ENCODE measurements at regions not wholly inside any gene's neighbourhood (a gene's known extent, or its start where the extent isn't known, plus 50 kb on each side); places are given as distances from the start of the nearest gene placed in this dataset.

DNA sequence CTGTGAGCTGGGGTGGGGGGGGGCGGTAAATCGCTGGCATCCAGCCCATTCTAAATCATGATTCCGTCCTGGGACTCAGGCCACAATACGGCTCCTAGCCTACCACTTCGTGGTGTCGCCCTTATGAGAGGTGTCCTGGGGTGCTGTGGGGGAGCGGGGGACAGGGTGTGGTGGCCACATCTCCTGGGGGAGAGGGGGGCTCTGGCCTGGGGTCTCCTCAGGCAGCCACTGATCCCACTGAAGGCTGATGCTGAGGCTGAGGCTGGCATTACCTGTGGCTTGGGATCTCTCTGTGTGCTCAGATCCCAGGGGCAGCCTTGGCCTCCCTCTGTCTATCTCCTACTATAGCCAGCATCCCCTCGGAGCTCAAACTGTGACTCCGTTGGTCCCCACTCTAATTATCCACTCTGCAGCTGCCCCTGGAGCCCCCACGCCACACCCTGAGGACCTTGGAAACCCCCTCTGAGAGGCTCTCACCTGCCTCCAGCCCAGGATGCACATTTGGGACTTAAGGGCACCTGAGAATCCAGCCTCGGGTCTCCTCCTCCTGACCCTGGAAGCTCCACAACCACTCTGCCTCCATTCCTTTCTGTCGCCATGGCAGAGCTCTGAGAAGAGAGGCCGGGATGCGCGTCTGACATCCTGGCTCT, 249.3 kb upstream of the TCERG1L start:
- H3K27me3 Mint-ChIP-seq (ENCODE audit: insufficient read depth), result peaks cover 2% of the 10 kb centered on the region; the same call in 1 of the 2 replicates
- no peak overlapping the region for H3K4me3 Mint-ChIP-seq

DNA sequence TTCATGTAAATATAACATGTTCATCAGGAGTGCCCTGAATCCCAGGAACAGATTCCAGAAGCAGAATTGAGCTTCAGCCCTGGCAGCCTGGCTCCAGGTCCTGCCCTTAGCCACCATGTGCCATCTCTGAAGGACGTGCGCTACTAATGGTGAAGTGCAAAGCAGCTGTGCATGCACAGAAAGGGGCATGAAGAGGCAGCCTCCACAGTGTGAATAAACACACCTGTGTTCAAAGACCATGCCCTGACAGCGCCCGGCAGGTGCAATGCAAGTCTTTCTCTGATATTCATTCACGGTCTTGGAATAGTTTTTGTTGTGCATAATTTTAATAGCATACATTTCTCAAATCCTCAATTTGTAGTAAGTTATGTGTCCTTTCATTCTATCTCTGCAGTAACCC, 250.4 kb upstream of the TCERG1L start:
- H3K4me3 Mint-ChIP-seq, result no peak overlapping the region
- H3K9me3 Mint-ChIP-seq, result peaks cover 80% of the 10 kb centered on the region
- 0 out of 2 replicates have a peak, but pooled peaks cover 12% of the 10 kb centered on the region for H3K36me3 Mint-ChIP-seq (ENCODE audit: low read depth)
- H3K27me3 Mint-ChIP-seq (ENCODE audit: insufficient read depth), result peaks cover 4% of the 10 kb centered on the region; the same call in 1 of the 2 replicates
- TF ChIP-seq, protein P1, sequence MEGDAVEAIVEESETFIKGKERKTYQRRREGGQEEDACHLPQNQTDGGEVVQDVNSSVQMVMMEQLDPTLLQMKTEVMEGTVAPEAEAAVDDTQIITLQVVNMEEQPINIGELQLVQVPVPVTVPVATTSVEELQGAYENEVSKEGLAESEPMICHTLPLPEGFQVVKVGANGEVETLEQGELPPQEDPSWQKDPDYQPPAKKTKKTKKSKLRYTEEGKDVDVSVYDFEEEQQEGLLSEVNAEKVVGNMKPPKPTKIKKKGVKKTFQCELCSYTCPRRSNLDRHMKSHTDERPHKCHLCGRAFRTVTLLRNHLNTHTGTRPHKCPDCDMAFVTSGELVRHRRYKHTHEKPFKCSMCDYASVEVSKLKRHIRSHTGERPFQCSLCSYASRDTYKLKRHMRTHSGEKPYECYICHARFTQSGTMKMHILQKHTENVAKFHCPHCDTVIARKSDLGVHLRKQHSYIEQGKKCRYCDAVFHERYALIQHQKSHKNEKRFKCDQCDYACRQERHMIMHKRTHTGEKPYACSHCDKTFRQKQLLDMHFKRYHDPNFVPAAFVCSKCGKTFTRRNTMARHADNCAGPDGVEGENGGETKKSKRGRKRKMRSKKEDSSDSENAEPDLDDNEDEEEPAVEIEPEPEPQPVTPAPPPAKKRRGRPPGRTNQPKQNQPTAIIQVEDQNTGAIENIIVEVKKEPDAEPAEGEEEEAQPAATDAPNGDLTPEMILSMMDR (IDR thresholded peaks at IDR 0.05), result no peak
- no peak overlapping the region for H3K27ac Mint-ChIP-seq
- H3K4me1 Mint-ChIP-seq (ENCODE audit: low read depth), result no peaks in the 10 kb centered on the region
- no peak for DNase-seq

More for the DNA sequence above, 249.3 kb upstream of the TCERG1L start:
- no peak overlapping the region for H3K27ac Mint-ChIP-seq
- TF ChIP-seq, protein P1 (IDR thresholded peaks at IDR 0.05), result no peak
- peaks cover 83% of the 10 kb centered on the region for H3K9me3 Mint-ChIP-seq
- no peak for DNase-seq
- H3K36me3 Mint-ChIP-seq (ENCODE audit: low read depth), result 0 out of 2 replicates have a peak, but pooled peaks cover 15% of the 10 kb centered on the region
- H3K4me1 Mint-ChIP-seq (ENCODE audit: low read depth), result no peaks in the 10 kb centered on the region

DNA sequence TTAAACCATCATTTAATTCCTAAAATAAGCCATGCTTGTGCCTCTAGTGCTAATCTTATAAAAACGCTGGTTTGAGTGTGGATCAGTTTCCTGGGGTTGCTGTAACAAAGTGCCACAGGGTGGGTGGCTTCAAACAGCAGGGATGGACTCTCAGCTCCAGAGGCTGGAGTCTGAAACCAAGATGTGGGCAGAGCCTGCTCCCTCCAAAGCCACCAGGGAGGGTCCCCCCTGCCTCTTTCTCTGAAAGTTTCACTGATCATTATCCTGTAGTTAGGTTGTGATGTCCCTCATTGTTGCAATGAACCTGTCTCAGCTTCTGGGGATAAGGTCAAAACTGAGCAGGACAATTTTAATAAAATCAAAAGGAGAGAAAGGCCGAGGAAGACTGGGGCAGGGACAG, 251.9 kb upstream of the TCERG1L start:
- H3K27ac Mint-ChIP-seq, result no peak overlapping the region
- no peaks in the 10 kb centered on the region for H3K4me1 Mint-ChIP-seq (ENCODE audit: low read depth)
- H3K9me3 Mint-ChIP-seq, result peaks cover 78% of the 10 kb centered on the region
- H3K27me3 Mint-ChIP-seq (ENCODE audit: insufficient read depth), result peaks cover 4% of the 10 kb centered on the region; the same call in 1 of the 2 replicates
- DNase-seq, result no peak
- H3K4me3 Mint-ChIP-seq, result no peak overlapping the region
- TF ChIP-seq, protein P1 (IDR thresholded peaks at IDR 0.05), result no peak
- H3K36me3 Mint-ChIP-seq (ENCODE audit: low read depth), result 0 out of 2 replicates have a peak, but pooled peaks cover 11% of the 10 kb centered on the region

DNA sequence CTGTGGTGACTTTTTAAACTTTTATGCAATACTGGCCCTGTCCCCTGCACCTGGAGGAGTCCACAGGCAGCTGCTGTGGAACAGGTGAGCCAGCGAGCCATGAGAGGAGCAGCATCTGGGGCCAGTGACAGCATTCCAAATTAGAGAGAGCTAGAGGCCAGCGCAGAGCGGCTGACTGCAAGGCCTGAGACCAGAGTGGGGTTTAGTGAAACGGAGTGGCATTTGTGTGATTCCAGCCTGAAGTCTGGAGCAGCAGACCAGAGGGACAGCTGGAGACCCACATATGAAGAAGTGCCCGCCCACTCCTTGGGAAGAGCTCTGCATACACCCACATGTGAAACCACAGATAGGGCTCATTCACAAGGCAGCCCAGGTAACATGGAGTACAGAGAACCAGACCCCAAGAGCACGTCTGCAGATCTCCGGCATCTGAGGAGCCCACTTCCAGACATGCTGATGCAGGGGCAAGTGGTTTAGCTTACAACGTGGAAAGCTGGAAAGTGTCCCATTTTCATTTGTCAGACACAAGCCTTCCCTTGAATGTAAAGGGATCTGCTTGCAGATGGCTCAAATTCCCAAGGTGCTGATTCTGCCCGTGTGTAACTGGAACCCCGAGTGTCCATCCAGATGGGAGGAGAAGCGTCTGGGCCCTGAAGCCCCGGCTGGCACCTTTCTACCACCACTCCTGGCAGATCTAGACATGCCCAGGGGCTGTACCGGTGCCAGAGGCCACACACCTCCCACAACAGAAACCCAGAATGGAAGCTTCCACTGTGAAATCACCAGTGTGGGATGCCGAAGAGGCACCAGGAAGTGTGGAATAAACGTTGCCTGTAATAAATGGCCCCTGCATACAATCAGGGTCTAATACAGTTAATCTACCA, 256.0 kb upstream of the TCERG1L start:
- TF ChIP-seq, protein P1 (IDR thresholded peaks at IDR 0.05), result no peak
- Mint-ChIP-seq H3K27me3 (ENCODE audit: insufficient read depth) (peaks cover 1% of the 10 kb centered on the region; the same call in 1 of the 2 replicates), H3K36me3 (ENCODE audit: low read depth) (0 out of 2 replicates have a peak, but pooled peaks cover 3% of the 10 kb centered on the region), H3K4me3 (no peak overlapping the region), H3K27ac (no peak overlapping the region), H3K4me1 (ENCODE audit: low read depth) (no peaks in the 10 kb centered on the region), H3K9me3 (peaks cover 82% of the 10 kb centered on the region)
- no peak for DNase-seq

DNA sequence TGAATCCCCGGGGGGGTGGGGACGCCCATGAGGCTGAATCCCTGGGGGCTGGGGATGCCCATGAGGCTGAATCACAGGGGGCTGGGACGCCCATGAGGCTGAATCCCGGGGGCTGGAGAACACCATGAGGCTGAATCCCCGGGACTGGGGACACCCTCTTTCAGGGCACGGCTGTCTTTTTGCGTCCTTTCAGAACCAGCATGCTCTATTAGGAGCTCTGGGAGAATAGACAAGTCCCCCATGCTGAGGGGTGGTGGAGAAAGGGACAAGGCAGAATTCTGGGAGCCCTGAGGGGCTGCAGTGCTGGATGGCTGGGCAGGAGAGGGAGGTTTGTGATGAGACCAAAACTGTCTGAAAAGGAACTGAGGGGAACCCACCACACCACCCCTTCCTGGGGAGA, 257.3 kb upstream of the TCERG1L start:
- H3K9me3 Mint-ChIP-seq, result peaks cover 68% of the 10 kb centered on the region
- TF ChIP-seq, protein P1 (IDR thresholded peaks at IDR 0.05), result no peak
- no peaks in the 10 kb centered on the region for H3K4me1 Mint-ChIP-seq (ENCODE audit: low read depth)
- no peak overlapping the region for H3K4me3 Mint-ChIP-seq
- no peak overlapping the region for H3K27ac Mint-ChIP-seq
- no peaks in the 10 kb centered on the region for H3K36me3 Mint-ChIP-seq (ENCODE audit: low read depth)
- DNase-seq, result no peak
- H3K27me3 Mint-ChIP-seq (ENCODE audit: insufficient read depth), result peaks cover 1% of the 10 kb centered on the region; the same call in 1 of the 2 replicates
